HAP-1 (cell line): ENCODE measurements at regions not wholly inside any gene's neighbourhood (a gene's known extent, or its start where the extent isn't known, plus 50 kb on each side); places are given as distances from the start of the nearest gene placed in this dataset.

Source experiments
- DNase-seq, 2 experiments: peaks; one replicate each; pipeline ENCODE4 v3.0.0-alpha.2; 2016 to 2020; ENCODE audit warnings: low spot score in 2 of 2
- H3K27me3 ChIP-seq: fragments of 250-450 bp; sonication (Bioruptor Pico); 2 replicates; pipeline ENCODE4 v1.5.1; 2020; ENCODE audit warnings: low read depth, mild to moderate bottlenecking, moderate library complexity
- H3K36me3 ChIP-seq: fragments of 250-450 bp; sonication (Bioruptor Pico); replicated peaks from 2 replicates; pipeline ENCODE4 v1.5.1; 2020; ENCODE audit warnings: mild to moderate bottlenecking
- H3K4me1 ChIP-seq: fragments of 250-450 bp; sonication (Bioruptor Pico); 2 replicates; pipeline ENCODE4 v1.5.1; 2020; ENCODE audit warnings: mild to moderate bottlenecking
- H3K4me3 ChIP-seq: fragments of 250-450 bp; sonication (Bioruptor Pico); 2 replicates; pipeline ENCODE4 v1.5.1; 2020; ENCODE audit warnings: mild to moderate bottlenecking, moderate library complexity
- H3K9me3 ChIP-seq: fragments of 250-450 bp; sonication (Bioruptor Pico); 2 replicates; pipeline ENCODE4 v1.5.1; 2020; ENCODE audit warnings: mild to moderate bottlenecking, moderate library complexity
- in situ Hi-C: fragments of 300-500 bp; cut with MboI; formaldehyde crosslinking; loops from 3 replicates; pipeline ENCODE4 v1.14.3; 2020; ENCODE audit warnings: low sequenced_read_pairs, inconsistent platforms, mixed read lengths

GRCh38 chr18:4653418-4653817, 198.3 kb upstream of the DLGAP1 start:
- no peak for DNase-seq
- Histone ChIP-seq H3K9me3 (no peaks in the 10 kb centered on the region), H3K4me3 (no peak overlapping the region), H3K4me1 (no peaks in the 10 kb centered on the region), H3K36me3 (no peaks in the 10 kb centered on the region), H3K27me3 (no peaks in the 10 kb centered on the region)
- in situ Hi-C loops, result no loop called here

GRCh38 chr18:4641771-4642368, 186.8 kb upstream of the DLGAP1 start:
- no peaks in the 10 kb centered on the region for H3K36me3 ChIP-seq
- no peaks in the 10 kb centered on the region for H3K4me1 ChIP-seq
- H3K9me3 ChIP-seq, result no peaks in the 10 kb centered on the region
- no peak overlapping the region for H3K4me3 ChIP-seq
- no peaks in the 10 kb centered on the region for H3K27me3 ChIP-seq
- in situ Hi-C loops, result no loop called here
- DNase-seq, result no peak

GRCh38 chr18:4640349-4641012, 185.4 kb upstream of the DLGAP1 start:
- in situ Hi-C loops, result no loop called here
- DNase-seq, result no peak
- no peaks in the 10 kb centered on the region for H3K27me3 ChIP-seq
- H3K4me1 ChIP-seq, result no peaks in the 10 kb centered on the region
- no peak overlapping the region for H3K4me3 ChIP-seq
- no peaks in the 10 kb centered on the region for H3K9me3 ChIP-seq
- no peaks in the 10 kb centered on the region for H3K36me3 ChIP-seq

- no peak for DNase-seq
- in situ Hi-C loops, result no loop called here
- no peak overlapping the region for H3K4me3 ChIP-seq
These were observed 184.7 kb upstream of the DLGAP1 start for GRCh38 chr18:4639628-4640310.

GRCh38 chr18:4638680-4639079, 183.6 kb upstream of the DLGAP1 start:
- in situ Hi-C loops, result no loop called here
- no peaks in the 10 kb centered on the region for H3K4me1 ChIP-seq
- H3K36me3 ChIP-seq, result no peaks in the 10 kb centered on the region
- no peak for DNase-seq
- H3K4me3 ChIP-seq, result no peak overlapping the region
- no peaks in the 10 kb centered on the region for H3K27me3 ChIP-seq
- no peaks in the 10 kb centered on the region for H3K9me3 ChIP-seq

More at GRCh38 chr18:4639628-4640310, 184.7 kb upstream of the DLGAP1 start:
- no peaks in the 10 kb centered on the region for H3K36me3 ChIP-seq
- no peaks in the 10 kb centered on the region for H3K4me1 ChIP-seq
- no peaks in the 10 kb centered on the region for H3K27me3 ChIP-seq
- no peaks in the 10 kb centered on the region for H3K9me3 ChIP-seq

GRCh38 chr18:4637876-4638275, 182.8 kb upstream of the DLGAP1 start:
- Histone ChIP-seq H3K27me3 (no peaks in the 10 kb centered on the region), H3K4me1 (no peaks in the 10 kb centered on the region), H3K36me3 (no peaks in the 10 kb centered on the region), H3K9me3 (no peaks in the 10 kb centered on the region), H3K4me3 (no peak overlapping the region)
- no peak for DNase-seq
- in situ Hi-C loops, result no loop called here

- Histone ChIP-seq H3K9me3 (no peaks in the 10 kb centered on the region), H3K36me3 (no peaks in the 10 kb centered on the region), H3K4me1 (no peaks in the 10 kb centered on the region), H3K4me3 (no peak overlapping the region), H3K27me3 (no peaks in the 10 kb centered on the region)
- in situ Hi-C loops, result no loop called here
- DNase-seq, result no peak
These were observed 181.9 kb upstream of the DLGAP1 start for GRCh38 chr18:4636967-4637366.

GRCh38 chr18:4631239-4631638, 176.1 kb upstream of the DLGAP1 start:
- Histone ChIP-seq H3K36me3 (no peaks in the 10 kb centered on the region), H3K9me3 (no peaks in the 10 kb centered on the region), H3K27me3 (no peaks in the 10 kb centered on the region), H3K4me3 (no peak overlapping the region), H3K4me1 (no peaks in the 10 kb centered on the region)
- DNase-seq, result no peak
- in situ Hi-C loops, result no loop called here

- Histone ChIP-seq H3K9me3 (no peaks in the 10 kb centered on the region), H3K36me3 (no peaks in the 10 kb centered on the region), H3K4me1 (no peaks in the 10 kb centered on the region), H3K27me3 (no peaks in the 10 kb centered on the region; the same call in 1 of the 2 replicates), H3K4me3 (no peak overlapping the region)
- in situ Hi-C loops, result no loop called here
- DNase-seq, result peak; percentile 21 to 50
These were observed 150.1 kb upstream of the DLGAP1 start for GRCh38 chr18:4605212-4605611.

- Histone ChIP-seq H3K27me3 (no peaks in the 10 kb centered on the region; the same call in 1 of the 2 replicates), H3K9me3 (no peaks in the 10 kb centered on the region), H3K4me3 (no peak overlapping the region), H3K36me3 (no peaks in the 10 kb centered on the region), H3K4me1 (no peaks in the 10 kb centered on the region)
- no peak for DNase-seq
- in situ Hi-C loops, result no loop called here
These were observed 148.8 kb upstream of the DLGAP1 start for GRCh38 chr18:4603955-4604354.

GRCh38 chr18:4599312-4599711, 144.2 kb upstream of the DLGAP1 start:
- DNase-seq, result peak in 1 of 2 experiments; percentile 18
- no peaks in the 10 kb centered on the region for H3K36me3 ChIP-seq
- no peak overlapping the region for H3K4me3 ChIP-seq
- H3K27me3 ChIP-seq, result no peaks in the 10 kb centered on the region
- in situ Hi-C loops, result no loop called here
- H3K4me1 ChIP-seq, result no peaks in the 10 kb centered on the region
- H3K9me3 ChIP-seq, result no peaks in the 10 kb centered on the region

GRCh38 chr18:4597301-4597700, 142.2 kb upstream of the DLGAP1 start:
- no peak for DNase-seq
- H3K27me3 ChIP-seq, result no peaks in the 10 kb centered on the region
- no peaks in the 10 kb centered on the region for H3K4me1 ChIP-seq
- H3K4me3 ChIP-seq, result no peak overlapping the region
- no peaks in the 10 kb centered on the region for H3K9me3 ChIP-seq
- in situ Hi-C loops, result no loop called here
- H3K36me3 ChIP-seq, result no peaks in the 10 kb centered on the region

GRCh38 chr18:4593895-4594294, 138.8 kb upstream of the DLGAP1 start:
- no peak overlapping the region for H3K4me3 ChIP-seq
- peaks cover 2% of the 10 kb centered on the region for H3K4me1 ChIP-seq
- H3K9me3 ChIP-seq, result no peaks in the 10 kb centered on the region
- in situ Hi-C loops, result no loop called here
- no peaks in the 10 kb centered on the region for H3K36me3 ChIP-seq
- DNase-seq, result no peak
- no peaks in the 10 kb centered on the region for H3K27me3 ChIP-seq

GRCh38 chr18:4593459-4593858, 138.4 kb upstream of the DLGAP1 start:
- Histone ChIP-seq H3K9me3 (no peaks in the 10 kb centered on the region), H3K4me3 (no peak overlapping the region), H3K4me1 (peaks cover 6% of the 10 kb centered on the region), H3K36me3 (no peaks in the 10 kb centered on the region), H3K27me3 (no peaks in the 10 kb centered on the region)
- in situ Hi-C loops, result no loop called here
- DNase-seq, result no peak
